Fibroblast of lung (primary cell): ENCODE measurements at regions not wholly inside any gene's neighbourhood (a gene's known extent, or its start where the extent isn't known, plus 50 kb on each side); places are given as distances from the start of the nearest gene placed in this dataset.

Source experiments
- DNase-seq, 2 donors: peaks; one replicate each; pipeline versions ENCODE4 v3.0.0 to v3.0.0-alpha.2; 2010; ENCODE audit warnings: low read depth in 2 of 2
- H2AFZ ChIP-seq: 2 replicates; pipeline ENCODE4 v1.5.1; 2012; ENCODE audit warnings: low read length, control low read depth, inconsistent platforms
- H3K27ac ChIP-seq: 2 replicates; pipeline ENCODE4 v1.5.1; 2011; ENCODE audit warnings: low read length, control low read depth; ENCODE audit not compliant: insufficient read depth
- H3K27me3 ChIP-seq: 2 replicates; pipeline ENCODE4 v1.5.1; 2011; ENCODE audit warnings: mild to moderate bottlenecking, low read length; ENCODE audit not compliant: control insufficient read depth, insufficient read depth
- H3K36me3 ChIP-seq: 2 replicates; pipeline ENCODE4 v1.5.1; 2011; ENCODE audit warnings: low read length; ENCODE audit not compliant: control insufficient read depth, insufficient read depth
- H3K4me1 ChIP-seq: 2 replicates; pipeline ENCODE4 v1.5.1; 2011; ENCODE audit warnings: low read length; ENCODE audit not compliant: control insufficient read depth, insufficient read depth; ENCODE audit errors: extremely low read depth
- H3K4me2 ChIP-seq: 2 replicates; pipeline ENCODE4 v1.5.1; 2011; ENCODE audit warnings: low read length, control low read depth; ENCODE audit not compliant: insufficient read depth; ENCODE audit errors: extremely low read depth
- H3K4me3 ChIP-seq, 4 experiments: fragments of 200-600 bp in 1 of 4; sonication (generic) in 1 of 4; replicated peaks in 1 of 4; 2 replicates each; pipeline ENCODE4 v1.5.1; 2011 to 2016; ENCODE audit warnings: low read length in 4 of 4, low read depth in 3 of 4, mild to moderate bottlenecking in 3 of 4, control low read depth in 2 of 4, inconsistent platforms in 1 of 4, mixed read lengths in 1 of 4; ENCODE audit not compliant: insufficient read depth in 1 of 4; ENCODE audit errors: control extremely low read depth in 1 of 4
- H3K79me2 ChIP-seq: 2 replicates; pipeline ENCODE4 v1.5.1; 2012; ENCODE audit warnings: mild to moderate bottlenecking, low read length, inconsistent platforms; ENCODE audit not compliant: control insufficient read depth, insufficient read depth
- H3K9ac ChIP-seq: 2 replicates; pipeline ENCODE4 v1.5.1; 2011; ENCODE audit warnings: mild to moderate bottlenecking, low read length, control low read depth; ENCODE audit not compliant: insufficient read depth
- H3K9me3 ChIP-seq: 2 replicates; pipeline ENCODE4 v1.5.1; 2012; ENCODE audit warnings: low read depth, low read length; ENCODE audit not compliant: control insufficient read depth, insufficient read depth
- H4K20me1 ChIP-seq: 2 replicates; pipeline ENCODE4 v1.5.1; 2011; ENCODE audit warnings: low read length; ENCODE audit not compliant: control insufficient read depth, insufficient read depth; ENCODE audit errors: extremely low read depth
- EZH2 ChIP-seq: IDR thresholded peaks from 2 replicates; pipeline ENCODE4 v1.5.1; 2012; ENCODE audit warnings: low read length, control low read depth, mild to moderate bottlenecking; ENCODE audit errors: missing control alignments
- TF ChIP-seq, protein P1 (sequence below), 2 donors: IDR thresholded peaks in 1 of 2; conservative IDR thresholded peaks in 1 of 2; 1 replicate in 1 of 2; 2 replicates in 1 of 2; pipeline ENCODE4 v1.5.1; 2011 to 2012; ENCODE audit warnings: low read length in 2 of 2, control low read depth in 1 of 2, inconsistent platforms in 1 of 2, low read depth in 1 of 2, mild to moderate bottlenecking in 1 of 2

DNA sequence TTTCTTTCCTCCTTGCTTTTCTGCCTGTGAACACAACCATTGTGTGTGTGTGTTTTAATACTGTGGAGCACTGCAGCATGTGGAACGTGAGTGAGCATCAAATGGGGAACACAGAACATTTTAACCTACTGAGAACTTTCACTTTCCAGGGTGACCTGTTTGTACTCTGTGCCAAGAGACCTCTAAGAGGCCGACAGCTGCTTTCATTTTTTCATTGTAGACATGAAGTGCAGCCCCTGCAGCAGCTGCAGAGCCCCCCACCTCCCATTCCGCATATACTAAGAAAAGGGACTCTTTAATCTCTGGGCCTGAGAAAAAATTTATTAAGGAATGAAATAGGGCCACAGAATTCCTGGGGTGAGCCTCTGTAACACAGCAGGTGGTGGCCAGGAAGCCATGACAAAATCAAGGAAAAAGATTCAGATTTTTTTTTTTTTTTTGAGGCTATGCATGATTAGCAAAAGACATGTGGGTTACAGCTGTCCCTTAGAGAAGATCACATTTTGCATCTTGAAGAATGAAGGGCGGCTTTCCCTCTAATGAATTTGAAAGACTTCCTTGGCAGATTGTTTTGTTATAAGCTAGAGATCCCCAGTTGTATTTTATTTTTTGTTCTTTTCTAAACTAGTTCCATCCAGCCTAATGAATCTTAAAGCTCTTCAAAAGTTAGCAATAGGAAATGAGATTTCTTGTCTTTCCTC is 503.4 kb downstream of the CD109 start:
- H3K79me2 ChIP-seq = no peaks in the 10 kb centered on the region
- H4K20me1 ChIP-seq = no peaks in the 10 kb centered on the region
- TF ChIP-seq, protein P1, sequence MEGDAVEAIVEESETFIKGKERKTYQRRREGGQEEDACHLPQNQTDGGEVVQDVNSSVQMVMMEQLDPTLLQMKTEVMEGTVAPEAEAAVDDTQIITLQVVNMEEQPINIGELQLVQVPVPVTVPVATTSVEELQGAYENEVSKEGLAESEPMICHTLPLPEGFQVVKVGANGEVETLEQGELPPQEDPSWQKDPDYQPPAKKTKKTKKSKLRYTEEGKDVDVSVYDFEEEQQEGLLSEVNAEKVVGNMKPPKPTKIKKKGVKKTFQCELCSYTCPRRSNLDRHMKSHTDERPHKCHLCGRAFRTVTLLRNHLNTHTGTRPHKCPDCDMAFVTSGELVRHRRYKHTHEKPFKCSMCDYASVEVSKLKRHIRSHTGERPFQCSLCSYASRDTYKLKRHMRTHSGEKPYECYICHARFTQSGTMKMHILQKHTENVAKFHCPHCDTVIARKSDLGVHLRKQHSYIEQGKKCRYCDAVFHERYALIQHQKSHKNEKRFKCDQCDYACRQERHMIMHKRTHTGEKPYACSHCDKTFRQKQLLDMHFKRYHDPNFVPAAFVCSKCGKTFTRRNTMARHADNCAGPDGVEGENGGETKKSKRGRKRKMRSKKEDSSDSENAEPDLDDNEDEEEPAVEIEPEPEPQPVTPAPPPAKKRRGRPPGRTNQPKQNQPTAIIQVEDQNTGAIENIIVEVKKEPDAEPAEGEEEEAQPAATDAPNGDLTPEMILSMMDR (conservative IDR thresholded peaks at IDR 0.05 in 1 of 2, IDR thresholded peaks at IDR 0.05 in 1 of 2; ENCODE audit: low read depth in 1 of 2, low read length in 2 of 2) = no peak
- no peak for TF ChIP-seq EZH2
- H3K27me3 ChIP-seq = no peaks in the 10 kb centered on the region
- no peak overlapping the region for H3K4me2 ChIP-seq
- H3K4me3 ChIP-seq = no peak overlapping the region
- H3K36me3 ChIP-seq = no peaks in the 10 kb centered on the region
- H3K27ac ChIP-seq = no peak overlapping the region
- H3K9me3 ChIP-seq = no peaks in the 10 kb centered on the region
- no peak overlapping the region for H3K9ac ChIP-seq
- no peak for DNase-seq
- no peak overlapping the region for H2AFZ ChIP-seq
- no peaks in the 10 kb centered on the region for H3K4me1 ChIP-seq

DNA sequence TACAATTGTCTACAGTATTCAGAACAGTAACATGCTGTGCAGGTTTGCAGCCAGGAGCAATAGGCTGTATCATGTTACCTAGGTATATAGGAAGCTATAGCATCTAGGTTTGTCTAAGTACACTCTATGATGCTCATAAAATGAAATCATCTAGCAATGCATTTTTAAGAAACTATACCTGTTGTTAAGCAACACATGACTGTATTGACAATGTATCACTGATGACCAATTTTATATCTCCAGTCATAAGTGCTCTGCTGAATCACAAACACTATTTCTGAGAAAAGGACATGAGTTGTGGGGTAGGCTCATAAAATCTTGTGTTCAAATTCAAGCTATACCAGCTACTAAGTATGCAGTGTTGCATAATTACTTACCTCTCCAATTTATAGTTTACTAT is 501.3 kb downstream of the CD109 start:
- no peak overlapping the region for H3K4me3 ChIP-seq
- TF ChIP-seq, protein P1 (conservative IDR thresholded peaks at IDR 0.05 in 1 of 2, IDR thresholded peaks at IDR 0.05 in 1 of 2; ENCODE audit: low read depth in 1 of 2, low read length in 2 of 2) = no peak
- no peak for TF ChIP-seq EZH2
- DNase-seq = no peak
- H3K27me3 ChIP-seq = no peaks in the 10 kb centered on the region
- no peaks in the 10 kb centered on the region for H3K36me3 ChIP-seq
- H3K4me2 ChIP-seq = no peak overlapping the region
- no peak overlapping the region for H3K9ac ChIP-seq
- H2AFZ ChIP-seq = no peak overlapping the region
- H3K9me3 ChIP-seq = no peaks in the 10 kb centered on the region
- H4K20me1 ChIP-seq = no peaks in the 10 kb centered on the region
- no peaks in the 10 kb centered on the region for H3K4me1 ChIP-seq
- no peak overlapping the region for H3K27ac ChIP-seq
- H3K79me2 ChIP-seq = no peaks in the 10 kb centered on the region

DNA sequence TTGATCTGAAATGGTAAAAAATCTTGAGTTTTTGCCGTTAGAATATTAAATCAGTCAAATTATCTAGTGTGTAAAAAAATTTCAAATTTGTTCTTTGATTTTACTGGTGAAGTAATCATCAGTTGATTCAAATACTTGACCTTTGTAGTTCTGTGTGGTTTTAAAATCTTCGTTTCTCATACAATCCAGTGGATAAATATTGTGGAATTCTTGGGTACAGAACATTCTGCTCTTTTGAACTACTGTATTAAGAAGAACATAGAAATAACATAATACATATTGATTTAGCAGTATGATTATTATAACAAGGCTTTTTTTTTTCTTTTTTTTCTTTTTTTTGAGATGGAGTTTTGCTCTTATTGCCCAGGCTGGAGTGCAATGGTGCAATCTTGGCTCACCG is 491.8 kb downstream of the CD109 start:
- Histone ChIP-seq H4K20me1 (no peaks in the 10 kb centered on the region), H3K4me1 (no peaks in the 10 kb centered on the region), H3K9ac (no peak overlapping the region), H3K4me2 (no peak overlapping the region), H3K79me2 (no peaks in the 10 kb centered on the region), H3K36me3 (no peaks in the 10 kb centered on the region), H3K27me3 (no peaks in the 10 kb centered on the region), H3K4me3 (no peak overlapping the region), H3K27ac (no peak overlapping the region), H2AFZ (no peak overlapping the region), H3K9me3 (no peaks in the 10 kb centered on the region)
- no peak for DNase-seq
- TF ChIP-seq EZH2 = no peak
- TF ChIP-seq, protein P1 (conservative IDR thresholded peaks at IDR 0.05 in 1 of 2, IDR thresholded peaks at IDR 0.05 in 1 of 2; ENCODE audit: low read depth in 1 of 2, low read length in 2 of 2) = no peak
